Liver (tissue), 8 donors: ENCODE measurements at regions not wholly inside any gene's neighbourhood (a gene's known extent, or its start where the extent isn't known, plus 50 kb on each side); places are given as distances from the start of the nearest gene placed in this dataset.

Experiments
- DNase-seq: peaks from one replicate; pipeline ENCODE4 v3.0.0-alpha.2; 2017; ENCODE audit warnings: low spot score
- H3K27ac ChIP-seq, 2 donors: one replicate each; pipeline ENCODE4 v1.7.0; 2013; ENCODE audit warnings: inconsistent platforms in 2 of 2, low read length in 2 of 2, control low read depth in 1 of 2, low read depth in 1 of 2, mild to moderate bottlenecking in 1 of 2
- H3K27me3 ChIP-seq, 4 donors: one replicate each; pipeline versions ENCODE4 v1.6.1 to v1.7.0; 2013; ENCODE audit warnings: low read length in 3 of 4, inconsistent platforms in 1 of 4, mild to moderate bottlenecking in 1 of 4, moderate library complexity in 1 of 4; ENCODE audit not compliant: control insufficient read depth in 4 of 4, insufficient read depth in 4 of 4
- H3K36me3 ChIP-seq, 4 donors: one replicate each; pipeline versions ENCODE4 v1.6.1 to v1.7.0; 2013; ENCODE audit warnings: low read length in 3 of 4, mild to moderate bottlenecking in 3 of 4, low read depth in 1 of 4, moderate library complexity in 1 of 4; ENCODE audit not compliant: control insufficient read depth in 4 of 4, insufficient read depth in 3 of 4
- H3K4me1 ChIP-seq, 4 donors: one replicate each; pipeline versions ENCODE4 v1.6.1 to v1.7.0; 2013; ENCODE audit warnings: low read length in 3 of 4, mild to moderate bottlenecking in 3 of 4, moderate library complexity in 1 of 4; ENCODE audit not compliant: control insufficient read depth in 4 of 4, insufficient read depth in 4 of 4
- H3K4me3 ChIP-seq, 3 donors: one replicate each; pipeline versions ENCODE4 v1.6.1 to v1.7.0; 2013; ENCODE audit warnings: low read length in 3 of 3, control low read depth in 1 of 3, low read depth in 1 of 3, mild to moderate bottlenecking in 1 of 3
- H3K9ac ChIP-seq, 2 donors: one replicate each; pipeline ENCODE4 v1.7.0; 2013; ENCODE audit warnings: low read length in 2 of 2, mild to moderate bottlenecking in 2 of 2, moderate library complexity in 2 of 2, control low read depth in 1 of 2, low read depth in 1 of 2
- H3K9me3 ChIP-seq, 4 donors: one replicate each; pipeline versions ENCODE4 v1.6.1 to v1.7.0; 2013; ENCODE audit warnings: low read length in 3 of 4; ENCODE audit not compliant: control insufficient read depth in 4 of 4
- EGR1 ChIP-seq, 2 donors: IDR thresholded peaks; 2 replicates each; pipeline ENCODE4 v1.6.1; 2016 to 2018; ENCODE audit warnings: antibody characterized with exemption in 2 of 2, low read depth in 2 of 2
- FOXA1 ChIP-seq: IDR thresholded peaks from 2 replicates; pipeline ENCODE4 v1.6.1; 2016; ENCODE audit warnings: antibody characterized with exemption
- FOXA2 ChIP-seq: IDR thresholded peaks from 2 replicates; pipeline ENCODE4 v1.6.1; 2016; ENCODE audit warnings: antibody characterized with exemption
- GABPA ChIP-seq, 2 donors: IDR thresholded peaks in 1 of 2; conservative IDR thresholded peaks in 1 of 2; 2 replicates each; pipeline ENCODE4 v1.6.1; 2016; ENCODE audit warnings: antibody characterized with exemption in 2 of 2, mild to moderate bottlenecking in 1 of 2, moderate library complexity in 1 of 2
- HNF4A ChIP-seq, 2 donors: conservative IDR thresholded peaks; 2 replicates each; pipeline ENCODE4 v1.6.1; 2016; ENCODE audit warnings: antibody characterized with exemption in 2 of 2, mild to moderate bottlenecking in 2 of 2
- HNF4G ChIP-seq: IDR thresholded peaks from 2 replicates; pipeline ENCODE4 v1.6.1; 2016; ENCODE audit warnings: antibody characterized with exemption
- JUND ChIP-seq, 2 donors: IDR thresholded peaks; 2 replicates each; pipeline ENCODE4 v1.6.1; 2016; ENCODE audit warnings: antibody characterized with exemption in 2 of 2
- MAX ChIP-seq: IDR thresholded peaks from 2 replicates; pipeline ENCODE4 v1.6.1; 2016; ENCODE audit warnings: antibody characterized with exemption
- NR2F2 ChIP-seq: IDR thresholded peaks from 2 replicates; pipeline ENCODE4 v1.6.1; 2016; ENCODE audit warnings: antibody characterized with exemption
- RAD21 ChIP-seq, 2 donors: IDR thresholded peaks; 2 replicates each; pipeline ENCODE4 v1.6.1; 2016; ENCODE audit warnings: antibody characterized with exemption in 2 of 2, mild to moderate bottlenecking in 2 of 2
- RXRA ChIP-seq, 2 donors: IDR thresholded peaks; 2 replicates each; pipeline ENCODE4 v1.6.1; 2017 to 2018; ENCODE audit warnings: antibody characterized with exemption in 2 of 2, mild to moderate bottlenecking in 1 of 2
- SP1 ChIP-seq: IDR thresholded peaks from 2 replicates; pipeline ENCODE4 v1.6.1; 2018; ENCODE audit warnings: antibody characterized with exemption, mild to moderate bottlenecking
- TAF1 ChIP-seq: conservative IDR thresholded peaks from 2 replicates; pipeline ENCODE4 v1.6.1; 2016; ENCODE audit warnings: antibody characterized with exemption, mild to moderate bottlenecking
- YY1 ChIP-seq: IDR thresholded peaks from 2 replicates; pipeline ENCODE4 v1.6.1; 2016; ENCODE audit warnings: antibody characterized with exemption, mild to moderate bottlenecking
- WGBS: extraction: QIAGEN DNeasy Blood & Tissue Kit; methylation state at CpG from one replicate; pipeline ENCODE4 v1.1.7; 2013; 5-methylcytosine and 5-hydroxymethylcytosine counted together
- TF ChIP-seq, protein P1 (sequence below): IDR thresholded peaks from 2 replicates; pipeline ENCODE4 v1.6.1; 2016; ENCODE audit warnings: antibody characterized with exemption
- TF ChIP-seq, protein P2 (sequence below): fragments of 150-350 bp; IDR thresholded peaks from 2 replicates; pipeline ENCODE4 v1.5.1; 2017; ENCODE audit warnings: improper control_type of control experiment, low read depth, low read length; ENCODE audit not compliant: missing input control
- TF ChIP-seq, protein P3 (sequence below): IDR thresholded peaks from 2 replicates; pipeline ENCODE4 v1.6.1; 2016; ENCODE audit warnings: antibody characterized with exemption, mild to moderate bottlenecking
- TF ChIP-seq, protein P4 (sequence below): IDR thresholded peaks from 2 replicates; pipeline ENCODE4 v1.6.1; 2016; ENCODE audit warnings: antibody characterized with exemption
- donor health status: healthy.
- donor health status: healthy.
- donor health status: healthy.
- donor health status: healthy.
- donor health status: healthy.

GRCh38 chr9:99357575-99357974, 135.5 kb downstream of the SEC61B start:
- no peaks in the 10 kb centered on the region for H3K9me3 ChIP-seq
- WGBS, result 43% methylated on average over 6 of the region's 6 CpGs
- no peak overlapping the region for H3K9ac ChIP-seq
- peaks cover 4 to 37% (median 28%) of the 10 kb centered on the region in 4 donors for H3K4me1 ChIP-seq
- TF ChIP-seq MAX (peak; percentile 26), TAF1 (no peak), FOXA1 (no peak), GABPA (IDR thresholded peaks at IDR 0.05 in 1 of 2, conservative IDR thresholded peaks at IDR 0.05 in 1 of 2) (no peak), SP1 (peak; percentile 19), RXRA (IDR thresholded peaks at IDR 0.05) (peak; percentile 16 to 68), HNF4G (no peak), FOXA2 (no peak), HNF4A (conservative IDR thresholded peaks at IDR 0.05) (peak; percentile 85 to 92), RAD21 (IDR thresholded peaks at IDR 0.05) (no peak), EGR1 (IDR thresholded peaks at IDR 0.05; ENCODE audit: low read depth in 2 of 2) (no peak), JUND (IDR thresholded peaks at IDR 0.05) (peak in 1 of 2 donors; percentile 69), YY1 (no peak), NR2F2 (no peak)
- TF ChIP-seq, protein P1, sequence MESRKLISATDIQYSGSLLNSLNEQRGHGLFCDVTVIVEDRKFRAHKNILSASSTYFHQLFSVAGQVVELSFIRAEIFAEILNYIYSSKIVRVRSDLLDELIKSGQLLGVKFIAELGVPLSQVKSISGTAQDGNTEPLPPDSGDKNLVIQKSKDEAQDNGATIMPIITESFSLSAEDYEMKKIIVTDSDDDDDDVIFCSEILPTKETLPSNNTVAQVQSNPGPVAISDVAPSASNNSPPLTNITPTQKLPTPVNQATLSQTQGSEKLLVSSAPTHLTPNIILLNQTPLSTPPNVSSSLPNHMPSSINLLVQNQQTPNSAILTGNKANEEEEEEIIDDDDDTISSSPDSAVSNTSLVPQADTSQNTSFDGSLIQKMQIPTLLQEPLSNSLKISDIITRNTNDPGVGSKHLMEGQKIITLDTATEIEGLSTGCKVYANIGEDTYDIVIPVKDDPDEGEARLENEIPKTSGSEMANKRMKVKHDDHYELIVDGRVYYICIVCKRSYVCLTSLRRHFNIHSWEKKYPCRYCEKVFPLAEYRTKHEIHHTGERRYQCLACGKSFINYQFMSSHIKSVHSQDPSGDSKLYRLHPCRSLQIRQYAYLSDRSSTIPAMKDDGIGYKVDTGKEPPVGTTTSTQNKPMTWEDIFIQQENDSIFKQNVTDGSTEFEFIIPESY, result no peak
- TF ChIP-seq, protein P2, sequence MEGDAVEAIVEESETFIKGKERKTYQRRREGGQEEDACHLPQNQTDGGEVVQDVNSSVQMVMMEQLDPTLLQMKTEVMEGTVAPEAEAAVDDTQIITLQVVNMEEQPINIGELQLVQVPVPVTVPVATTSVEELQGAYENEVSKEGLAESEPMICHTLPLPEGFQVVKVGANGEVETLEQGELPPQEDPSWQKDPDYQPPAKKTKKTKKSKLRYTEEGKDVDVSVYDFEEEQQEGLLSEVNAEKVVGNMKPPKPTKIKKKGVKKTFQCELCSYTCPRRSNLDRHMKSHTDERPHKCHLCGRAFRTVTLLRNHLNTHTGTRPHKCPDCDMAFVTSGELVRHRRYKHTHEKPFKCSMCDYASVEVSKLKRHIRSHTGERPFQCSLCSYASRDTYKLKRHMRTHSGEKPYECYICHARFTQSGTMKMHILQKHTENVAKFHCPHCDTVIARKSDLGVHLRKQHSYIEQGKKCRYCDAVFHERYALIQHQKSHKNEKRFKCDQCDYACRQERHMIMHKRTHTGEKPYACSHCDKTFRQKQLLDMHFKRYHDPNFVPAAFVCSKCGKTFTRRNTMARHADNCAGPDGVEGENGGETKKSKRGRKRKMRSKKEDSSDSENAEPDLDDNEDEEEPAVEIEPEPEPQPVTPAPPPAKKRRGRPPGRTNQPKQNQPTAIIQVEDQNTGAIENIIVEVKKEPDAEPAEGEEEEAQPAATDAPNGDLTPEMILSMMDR, result no peak
- TF ChIP-seq, protein P3, sequence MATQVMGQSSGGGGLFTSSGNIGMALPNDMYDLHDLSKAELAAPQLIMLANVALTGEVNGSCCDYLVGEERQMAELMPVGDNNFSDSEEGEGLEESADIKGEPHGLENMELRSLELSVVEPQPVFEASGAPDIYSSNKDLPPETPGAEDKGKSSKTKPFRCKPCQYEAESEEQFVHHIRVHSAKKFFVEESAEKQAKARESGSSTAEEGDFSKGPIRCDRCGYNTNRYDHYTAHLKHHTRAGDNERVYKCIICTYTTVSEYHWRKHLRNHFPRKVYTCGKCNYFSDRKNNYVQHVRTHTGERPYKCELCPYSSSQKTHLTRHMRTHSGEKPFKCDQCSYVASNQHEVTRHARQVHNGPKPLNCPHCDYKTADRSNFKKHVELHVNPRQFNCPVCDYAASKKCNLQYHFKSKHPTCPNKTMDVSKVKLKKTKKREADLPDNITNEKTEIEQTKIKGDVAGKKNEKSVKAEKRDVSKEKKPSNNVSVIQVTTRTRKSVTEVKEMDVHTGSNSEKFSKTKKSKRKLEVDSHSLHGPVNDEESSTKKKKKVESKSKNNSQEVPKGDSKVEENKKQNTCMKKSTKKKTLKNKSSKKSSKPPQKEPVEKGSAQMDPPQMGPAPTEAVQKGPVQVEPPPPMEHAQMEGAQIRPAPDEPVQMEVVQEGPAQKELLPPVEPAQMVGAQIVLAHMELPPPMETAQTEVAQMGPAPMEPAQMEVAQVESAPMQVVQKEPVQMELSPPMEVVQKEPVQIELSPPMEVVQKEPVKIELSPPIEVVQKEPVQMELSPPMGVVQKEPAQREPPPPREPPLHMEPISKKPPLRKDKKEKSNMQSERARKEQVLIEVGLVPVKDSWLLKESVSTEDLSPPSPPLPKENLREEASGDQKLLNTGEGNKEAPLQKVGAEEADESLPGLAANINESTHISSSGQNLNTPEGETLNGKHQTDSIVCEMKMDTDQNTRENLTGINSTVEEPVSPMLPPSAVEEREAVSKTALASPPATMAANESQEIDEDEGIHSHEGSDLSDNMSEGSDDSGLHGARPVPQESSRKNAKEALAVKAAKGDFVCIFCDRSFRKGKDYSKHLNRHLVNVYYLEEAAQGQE, result no peak
- TF ChIP-seq, protein P4, sequence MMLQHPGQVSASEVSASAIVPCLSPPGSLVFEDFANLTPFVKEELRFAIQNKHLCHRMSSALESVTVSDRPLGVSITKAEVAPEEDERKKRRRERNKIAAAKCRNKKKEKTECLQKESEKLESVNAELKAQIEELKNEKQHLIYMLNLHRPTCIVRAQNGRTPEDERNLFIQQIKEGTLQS, result no peak
- peak overlapping the region; percentile 47 to 62 for H3K27ac ChIP-seq
- no peaks in the 10 kb centered on the region for H3K36me3 ChIP-seq
- H3K27me3 ChIP-seq, result no peaks in the 10 kb centered on the region
- DNase-seq, result no peak
- H3K4me3 ChIP-seq, result no peak overlapping the region
